IMR-90 (cell line): ENCODE measurements at regions not wholly inside any gene's neighbourhood (a gene's known extent, or its start where the extent isn't known, plus 50 kb on each side); places are given as distances from the start of the nearest gene placed in this dataset. TPM values are rescaled to one million over a fixed set of nuclear protein-coding genes. Genes with fewer than 3 reads are reported as not detected.

Experiments
- microRNA-seq, 2 experiments: library from miRNA; stranded (forward) in 1 of 2; unstranded in 1 of 2; fragments of 10-50 nt in 1 of 2; fragments of <30 nt in 1 of 2; gene quantifications in 1 of 2; microRNA quantifications in 1 of 2; one replicate each; pipeline versions ENCODE3 to v1.1.0; 2013 to 2020; ENCODE audit not compliant: insufficient read depth in 1 of 2, insufficient read length in 1 of 2, unreplicated experiment in 1 of 2
- small RNA-seq, 5 experiments: library from RNA; depleted of rRNA; stranded (forward); fragments of <200 nt; gene quantifications; one replicate each; pipeline ENCODE3, GENCODE V24; 2012

Small RNA genes in the stretch of these regions (microRNA-seq; reads per million reads assigned to microRNA genes)
- not detected for gene RF00019 (ENCODE audit: insufficient read depth, insufficient read length)

Small RNA genes in the stretch of these regions (small RNA-seq; reads per million reads assigned to genes)
- 0 reads per million in 5 experiments for gene RF00019
